ENCODE measurements at regions not wholly inside any gene's neighbourhood (a gene's known extent, or its start where the extent isn't known, plus 50 kb on each side); places are given as distances from the start of the nearest gene placed in this dataset.

DNA sequence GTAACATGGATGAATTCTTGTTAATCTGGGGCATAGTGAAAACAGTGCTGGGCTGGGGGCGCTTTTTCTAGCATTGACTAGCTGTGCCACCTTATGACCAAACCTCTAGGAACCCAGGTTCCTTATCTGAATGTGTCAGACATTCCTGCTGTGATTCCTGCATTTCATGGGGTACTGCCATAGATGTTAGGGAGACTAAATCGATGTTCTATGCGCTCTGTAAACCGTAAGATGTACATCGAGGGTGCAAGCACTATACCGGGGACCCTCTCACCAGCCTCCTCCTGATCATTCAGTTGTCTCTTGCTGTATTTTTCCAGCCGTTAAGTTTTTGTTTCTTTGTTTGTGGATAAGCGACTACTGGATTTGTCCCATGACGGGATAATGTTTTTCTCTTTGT is 170.9 kb upstream of the PARP11 start:
- intact Hi-C loops (cut with micrococcal nuclease; ENCODE audit: unreplicated experiment) = no loop called here
- Histone ChIP-seq H3K9me2 (ENCODE audit: insufficient read depth, low read length) (no peaks in the 10 kb centered on the region), H3K4me2 (ENCODE audit: low read length) (no peak overlapping the region), H3K79me2 (ENCODE audit: insufficient read depth, low read depth, low read length) (no peaks in the 10 kb centered on the region), H3K27ac (ENCODE audit: low read depth, low read length, poor library complexity, severe bottlenecking) (no peak overlapping the region), H3K4me3 (ENCODE audit: low read depth, low read length, poor library complexity, severe bottlenecking) (no peak overlapping the region), H4K20me1 (ENCODE audit: insufficient read depth, low read length) (no peaks in the 10 kb centered on the region), H3K4me1 (ENCODE audit: insufficient read depth, low read length, poor library complexity, severe bottlenecking) (no peaks in the 10 kb centered on the region), H3K36me3 (ENCODE audit: insufficient read depth, low read length) (no peaks in the 10 kb centered on the region), H3K9me3 (ENCODE audit: low read length) (no peaks in the 10 kb centered on the region), H2AFZ (ENCODE audit: low read length) (no peak overlapping the region)
- no peak for TF ChIP-seq EZH2phosphoT487 (IDR thresholded peaks at IDR 0.05; ENCODE audit: borderline replicate concordance, low read depth, low read length)
- TF ChIP-seq, protein P1, sequence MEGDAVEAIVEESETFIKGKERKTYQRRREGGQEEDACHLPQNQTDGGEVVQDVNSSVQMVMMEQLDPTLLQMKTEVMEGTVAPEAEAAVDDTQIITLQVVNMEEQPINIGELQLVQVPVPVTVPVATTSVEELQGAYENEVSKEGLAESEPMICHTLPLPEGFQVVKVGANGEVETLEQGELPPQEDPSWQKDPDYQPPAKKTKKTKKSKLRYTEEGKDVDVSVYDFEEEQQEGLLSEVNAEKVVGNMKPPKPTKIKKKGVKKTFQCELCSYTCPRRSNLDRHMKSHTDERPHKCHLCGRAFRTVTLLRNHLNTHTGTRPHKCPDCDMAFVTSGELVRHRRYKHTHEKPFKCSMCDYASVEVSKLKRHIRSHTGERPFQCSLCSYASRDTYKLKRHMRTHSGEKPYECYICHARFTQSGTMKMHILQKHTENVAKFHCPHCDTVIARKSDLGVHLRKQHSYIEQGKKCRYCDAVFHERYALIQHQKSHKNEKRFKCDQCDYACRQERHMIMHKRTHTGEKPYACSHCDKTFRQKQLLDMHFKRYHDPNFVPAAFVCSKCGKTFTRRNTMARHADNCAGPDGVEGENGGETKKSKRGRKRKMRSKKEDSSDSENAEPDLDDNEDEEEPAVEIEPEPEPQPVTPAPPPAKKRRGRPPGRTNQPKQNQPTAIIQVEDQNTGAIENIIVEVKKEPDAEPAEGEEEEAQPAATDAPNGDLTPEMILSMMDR (conservative IDR thresholded peaks at IDR 0.05; ENCODE audit: low read length) = no peak
- no TSS peak for BruUV-seq (replicated peaks)
- ChIA-PET POLR2A (interaction anchor here (0.8 kb wide), 1 partner anchor 8 kb away, joined by 3 read pairs; no protein-coding TSS in a partner anchor), CTCF (ENCODE audit: unreplicated experiment) (no interaction called here)
- DNase-seq (ENCODE audit: low spot score) = no peak

DNA sequence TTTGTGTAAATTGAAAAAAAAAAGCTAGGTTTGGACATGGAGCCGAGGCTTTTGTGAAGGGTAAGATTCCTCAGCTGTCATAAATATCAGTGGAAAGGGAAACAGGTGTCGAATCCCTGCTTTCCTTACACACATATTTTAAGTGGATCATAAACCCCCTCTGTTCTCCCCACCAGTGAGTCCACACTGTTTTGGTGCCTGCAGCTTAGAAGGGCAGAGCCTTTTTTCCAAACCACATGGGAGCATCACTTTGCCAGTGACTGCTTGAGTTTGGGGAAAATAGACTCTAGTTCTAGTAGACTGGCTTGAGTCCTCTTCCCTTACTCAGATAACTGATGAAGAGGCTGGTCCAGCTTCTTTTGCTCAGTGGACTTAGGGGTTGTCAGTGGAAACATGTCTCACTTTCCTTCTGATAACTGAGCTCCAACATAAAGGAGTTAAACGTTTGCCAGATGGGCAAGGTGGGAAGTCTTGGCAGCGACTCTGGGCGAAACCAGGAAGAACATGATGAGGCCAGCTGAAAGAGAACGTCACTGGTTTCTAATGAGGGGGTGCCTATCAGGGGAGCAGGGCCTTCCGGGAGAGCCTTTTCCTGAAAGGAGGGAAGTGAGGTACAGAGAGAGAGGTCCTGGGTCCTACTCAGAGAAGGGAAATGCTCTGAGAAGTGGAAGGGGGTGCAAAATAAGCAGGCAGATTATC is 168.1 kb upstream of the PARP11 start:
- no TSS peak for BruUV-seq (replicated peaks)
- Histone ChIP-seq H4K20me1 (ENCODE audit: insufficient read depth, low read length) (no peaks in the 10 kb centered on the region), H3K4me1 (ENCODE audit: insufficient read depth, low read length, poor library complexity, severe bottlenecking) (no peaks in the 10 kb centered on the region), H3K9me3 (ENCODE audit: low read length) (no peaks in the 10 kb centered on the region), H3K4me3 (ENCODE audit: low read depth, low read length, poor library complexity, severe bottlenecking) (no peak overlapping the region), H3K9me2 (ENCODE audit: insufficient read depth, low read length) (no peaks in the 10 kb centered on the region), H3K4me2 (ENCODE audit: low read length) (no peak overlapping the region), H3K27ac (ENCODE audit: low read depth, low read length, poor library complexity, severe bottlenecking) (no peak overlapping the region), H2AFZ (ENCODE audit: low read length) (no peak overlapping the region), H3K79me2 (ENCODE audit: insufficient read depth, low read depth, low read length) (no peaks in the 10 kb centered on the region), H3K36me3 (ENCODE audit: insufficient read depth, low read length) (no peaks in the 10 kb centered on the region)
- TF ChIP-seq, protein P1 (conservative IDR thresholded peaks at IDR 0.05; ENCODE audit: low read length) = no peak
- no peak for TF ChIP-seq EZH2phosphoT487 (IDR thresholded peaks at IDR 0.05; ENCODE audit: borderline replicate concordance, low read depth, low read length)
- DNase-seq (ENCODE audit: low spot score) = no peak
- intact Hi-C loops (cut with micrococcal nuclease; ENCODE audit: unreplicated experiment) = no loop called here
- POLR2A ChIA-PET = no interaction called here
- CTCF ChIA-PET (ENCODE audit: unreplicated experiment) = no interaction called here

DNA sequence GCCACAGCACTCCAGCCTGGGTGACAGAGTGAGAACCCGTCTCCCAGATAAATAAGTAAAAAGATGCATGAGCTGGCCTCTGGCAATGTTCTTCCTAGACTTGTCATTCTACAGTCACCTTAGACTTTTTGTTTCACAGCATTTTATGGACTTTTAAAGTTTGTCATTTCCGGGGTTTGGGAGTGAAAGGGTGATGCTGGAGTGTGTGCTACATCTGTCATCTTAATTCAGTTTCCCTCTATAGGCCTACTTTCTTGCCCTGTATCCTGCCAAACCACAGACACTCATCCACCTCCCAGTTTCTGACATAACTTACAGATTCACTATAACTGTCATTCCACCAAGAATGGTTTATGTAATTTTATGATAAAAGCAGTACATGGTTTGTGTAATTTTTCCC is 166.7 kb upstream of the PARP11 start:
- no TSS peak for BruUV-seq (replicated peaks)
- Histone ChIP-seq H3K79me2 (ENCODE audit: insufficient read depth, low read depth, low read length) (no peaks in the 10 kb centered on the region), H3K27ac (ENCODE audit: low read depth, low read length, poor library complexity, severe bottlenecking) (no peak overlapping the region), H2AFZ (ENCODE audit: low read length) (no peak overlapping the region), H3K9me3 (ENCODE audit: low read length) (no peaks in the 10 kb centered on the region), H3K4me1 (ENCODE audit: insufficient read depth, low read length, poor library complexity, severe bottlenecking) (no peaks in the 10 kb centered on the region), H3K4me2 (ENCODE audit: low read length) (no peak overlapping the region), H3K36me3 (ENCODE audit: insufficient read depth, low read length) (no peaks in the 10 kb centered on the region), H3K9me2 (ENCODE audit: insufficient read depth, low read length) (no peaks in the 10 kb centered on the region), H4K20me1 (ENCODE audit: insufficient read depth, low read length) (no peaks in the 10 kb centered on the region), H3K4me3 (ENCODE audit: low read depth, low read length, poor library complexity, severe bottlenecking) (no peak overlapping the region)
- DNase-seq (ENCODE audit: low spot score) = no peak
- intact Hi-C loops (cut with micrococcal nuclease; ENCODE audit: unreplicated experiment) = loop anchor here (5.0 kb wide), 1 partner anchor 153 kb away; no protein-coding TSS in a partner anchor
- TF ChIP-seq EZH2phosphoT487 (IDR thresholded peaks at IDR 0.05; ENCODE audit: borderline replicate concordance, low read depth, low read length) = no peak
- TF ChIP-seq, protein P1 (conservative IDR thresholded peaks at IDR 0.05; ENCODE audit: low read length) = no peak
- CTCF ChIA-PET (ENCODE audit: unreplicated experiment) = no interaction called here
- POLR2A ChIA-PET = no interaction called here
